ENCODE measurements at regions not wholly inside any gene's neighbourhood (a gene's known extent, or its start where the extent isn't known, plus 50 kb on each side); places are given as distances from the start of the nearest gene placed in this dataset.
"Not testable (repeated sequence)": the region's sequence is repeated elsewhere in the genome, so short reads cannot be mapped to it uniquely, and the experiment has no call there.

DNA sequence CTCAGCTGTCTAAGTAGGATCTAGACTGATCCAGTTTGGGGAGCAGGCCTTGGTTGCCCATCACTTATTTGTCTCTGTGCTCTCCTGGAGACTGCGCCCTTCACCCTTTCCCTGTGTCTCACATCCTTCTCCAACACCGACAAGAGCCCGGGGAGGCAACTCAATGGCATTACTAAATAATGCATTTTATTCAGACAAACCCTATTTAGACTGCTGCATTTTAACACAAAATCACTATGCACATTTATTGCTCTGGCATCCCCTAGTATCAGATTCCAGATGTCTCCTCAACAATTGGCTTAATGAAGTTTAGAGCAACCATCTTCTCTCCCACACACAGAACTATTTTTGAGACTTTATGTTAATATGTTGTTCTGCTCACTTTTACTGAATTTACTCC lies 436.4 kb upstream of the CHRM3 start:
- DNase-seq (ENCODE audit: low read depth in 4 of 4, low spot score in 3 of 4): no peak

DNA sequence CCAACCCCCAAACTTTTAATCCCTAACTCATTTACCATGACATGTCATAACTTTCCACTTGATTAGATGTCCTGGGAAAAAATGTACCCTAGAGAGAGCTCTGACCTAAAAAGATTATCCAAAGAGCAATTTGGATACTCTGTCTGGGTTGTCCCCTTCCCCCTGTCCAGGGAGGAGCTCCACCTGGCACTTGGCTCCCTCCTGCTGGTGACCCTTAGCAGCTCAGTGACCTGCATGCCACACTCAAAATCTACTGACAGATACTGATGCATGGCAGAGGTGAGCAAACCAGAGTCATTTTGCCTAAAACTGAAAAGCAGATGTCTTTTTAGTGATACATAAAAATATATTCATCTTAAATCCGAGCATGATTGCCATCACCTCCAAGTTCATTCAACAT lies 442.3 kb upstream of the CHRM3 start:
- no peak for DNase-seq (ENCODE audit: low read depth in 4 of 4, low spot score in 3 of 4)

DNA sequence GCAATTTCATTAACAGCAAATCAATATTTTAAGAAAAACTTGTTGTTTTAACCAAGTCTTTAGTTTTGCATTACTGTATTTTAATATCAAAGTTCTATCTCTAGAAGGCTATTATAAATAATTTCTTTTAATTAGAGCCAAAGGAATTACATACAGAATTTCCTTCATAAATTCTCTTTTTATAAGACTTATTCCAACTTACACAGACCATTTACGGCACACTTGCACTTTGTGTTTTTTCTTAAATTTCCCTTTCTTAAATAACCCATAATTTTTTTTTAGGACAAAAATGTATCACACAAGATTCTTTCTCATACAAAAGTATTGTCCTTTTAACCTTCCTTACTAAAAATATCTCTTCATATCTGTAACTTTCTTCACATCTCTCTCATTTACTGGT lies 458.5 kb upstream of the CHRM3 start:
- no peak for DNase-seq (ENCODE audit: low read depth in 4 of 4, low spot score in 3 of 4)

DNA sequence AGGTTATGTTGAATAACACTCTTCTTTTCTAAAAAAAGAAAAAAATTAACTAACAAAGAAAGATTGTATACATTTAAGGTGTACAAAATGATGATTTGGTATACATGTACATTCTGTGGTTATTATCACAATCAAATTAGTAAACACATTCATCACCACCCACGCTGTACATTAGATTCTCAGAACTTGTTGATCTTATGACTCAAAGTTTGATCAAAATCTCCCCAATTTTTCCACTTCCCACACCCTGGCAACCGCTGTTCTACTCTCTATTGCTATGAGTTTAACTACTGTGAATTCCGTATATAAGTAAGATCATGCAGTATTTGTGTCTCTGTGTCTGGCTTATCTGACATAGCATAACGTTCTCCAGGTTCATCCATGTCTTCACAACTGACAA lies 469.5 kb upstream of the CHRM3 start:
- no peak for DNase-seq (ENCODE audit: low read depth in 4 of 4, low spot score in 3 of 4)

DNA sequence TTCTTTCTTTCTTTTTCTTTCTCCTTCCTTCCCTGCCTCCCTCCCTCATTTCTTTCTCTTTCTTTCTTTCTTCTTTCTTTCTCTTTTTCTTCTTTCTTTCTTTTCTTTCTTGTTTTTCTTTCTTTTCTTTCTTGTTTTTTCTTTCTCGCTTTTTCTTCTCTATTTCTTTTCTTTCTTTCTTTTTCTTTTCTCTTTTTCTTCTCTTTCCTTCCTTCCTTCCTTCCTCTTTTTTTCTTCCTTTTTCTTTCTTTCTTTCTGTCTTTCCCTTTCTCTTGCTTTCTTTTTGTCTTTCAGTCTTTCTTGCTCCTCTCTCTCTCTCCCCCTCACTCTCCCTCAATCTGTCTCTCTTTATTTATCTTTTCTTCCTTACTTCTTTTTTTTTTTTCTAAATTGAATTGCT lies 472.0 kb upstream of the CHRM3 start:
- DNase-seq (ENCODE audit: low read depth in 4 of 4, low spot score in 3 of 4): no peak

DNA sequence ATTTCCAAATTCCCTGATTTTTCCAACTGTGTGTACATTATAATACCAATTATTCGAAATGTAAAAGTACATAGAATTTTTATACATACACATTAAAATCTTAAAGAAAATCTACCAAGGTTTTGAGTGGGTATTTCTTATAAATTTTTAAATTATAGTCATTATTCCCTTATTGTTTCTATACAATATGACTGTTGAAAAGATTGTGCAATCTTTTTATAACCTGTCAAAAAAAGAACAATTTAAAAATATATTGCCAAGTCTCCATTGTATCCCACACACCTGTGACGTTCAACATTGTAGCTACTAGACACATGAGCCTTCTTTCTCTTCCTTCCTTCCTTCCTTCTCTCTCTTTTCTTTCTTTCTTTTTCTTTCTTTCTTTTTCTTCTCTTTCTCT lies 473.2 kb upstream of the CHRM3 start:
- no peak for DNase-seq (ENCODE audit: low read depth in 4 of 4, low spot score in 3 of 4)

DNA sequence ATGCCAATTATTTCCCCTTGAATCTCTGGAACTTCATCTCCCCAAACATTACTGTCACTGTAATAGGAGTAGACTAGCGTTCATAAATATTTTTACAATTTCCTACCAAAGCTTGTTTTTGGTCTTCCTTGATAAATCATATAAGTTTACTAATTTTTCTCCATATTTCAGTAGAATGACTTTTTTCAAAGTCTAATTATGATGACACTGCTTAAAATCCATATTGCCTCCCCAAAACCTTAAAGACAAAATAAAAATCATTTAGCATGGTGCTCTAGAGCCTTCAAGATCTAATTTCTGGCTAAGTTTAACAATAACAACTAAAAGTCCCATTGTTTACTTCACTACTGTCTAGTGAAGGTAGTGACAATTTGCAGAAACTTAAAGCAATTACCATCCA lies 474.2 kb upstream of the CHRM3 start:
- DNase-seq (ENCODE audit: low read depth in 4 of 4, low spot score in 3 of 4): no peak

DNA sequence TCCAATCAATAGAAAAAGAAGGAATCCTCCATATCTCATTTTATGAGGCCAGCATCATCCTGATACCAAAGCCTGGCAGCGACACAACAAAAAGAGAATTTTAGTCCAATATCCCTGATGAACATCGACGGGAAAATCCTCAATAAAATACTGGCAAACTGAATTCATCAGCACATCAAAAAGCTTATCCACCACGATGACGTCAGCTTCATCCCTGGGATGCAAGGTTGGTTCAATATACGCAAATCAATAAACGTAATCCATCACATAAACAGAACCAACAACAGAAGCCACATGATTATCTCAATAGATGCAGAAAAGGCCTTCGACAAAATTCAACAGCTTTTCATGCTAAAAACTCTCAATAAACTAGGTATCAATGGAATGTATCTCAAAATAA lies 483.6 kb upstream of the CHRM3 start:
- not testable (repeated sequence) for DNase-seq (ENCODE audit: low read depth in 4 of 4, low spot score in 3 of 4)

DNA sequence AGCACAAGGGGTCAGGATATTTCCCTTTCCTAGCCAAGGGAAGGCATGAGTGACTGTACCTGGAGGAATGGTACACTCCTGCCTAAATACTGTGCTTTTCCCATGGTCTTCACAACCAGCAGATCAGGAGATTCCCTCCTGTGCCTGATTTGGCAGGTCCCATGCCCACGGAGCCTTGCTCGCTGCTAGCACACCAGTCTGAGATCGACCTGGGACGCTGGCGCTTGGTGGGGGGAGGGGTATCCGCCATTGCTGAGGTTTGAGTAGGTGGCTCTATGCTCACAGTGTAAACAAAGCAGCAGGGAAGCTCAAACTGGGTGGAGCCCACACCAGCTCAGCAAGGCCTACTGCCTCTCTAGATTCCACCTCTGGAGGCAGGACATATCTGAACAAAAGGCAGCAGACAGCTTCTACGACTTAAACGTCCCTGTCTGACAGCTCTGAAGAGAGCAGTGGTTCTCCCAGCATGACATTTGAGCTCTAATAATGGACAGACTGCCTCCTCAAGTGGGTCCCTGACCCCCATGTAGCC lies 486.0 kb upstream of the CHRM3 start:
- DNase-seq (ENCODE audit: low read depth in 4 of 4, low spot score in 3 of 4): no peak

DNA sequence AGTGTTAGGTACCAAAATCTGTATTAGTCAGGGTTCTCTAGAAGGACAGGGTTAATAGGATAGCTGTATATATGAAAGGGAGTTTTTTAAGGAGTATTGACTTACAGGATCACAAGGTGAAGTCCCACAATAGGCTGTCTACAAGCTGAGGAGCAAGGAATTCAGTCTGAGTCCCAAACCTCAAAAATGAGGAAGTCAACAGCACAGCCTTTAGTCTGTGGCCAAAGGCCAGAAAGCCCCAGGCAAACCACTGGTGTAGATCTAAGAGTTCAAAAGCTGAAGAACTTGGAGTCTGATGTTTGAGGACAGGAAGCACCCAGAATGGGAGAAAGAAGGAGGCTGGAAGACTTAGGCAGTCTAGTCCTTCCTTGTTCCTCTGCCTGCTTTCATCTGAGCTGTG lies 487.5 kb upstream of the CHRM3 start:
- DNase-seq (ENCODE audit: low read depth in 4 of 4, low spot score in 3 of 4): no peak

DNA sequence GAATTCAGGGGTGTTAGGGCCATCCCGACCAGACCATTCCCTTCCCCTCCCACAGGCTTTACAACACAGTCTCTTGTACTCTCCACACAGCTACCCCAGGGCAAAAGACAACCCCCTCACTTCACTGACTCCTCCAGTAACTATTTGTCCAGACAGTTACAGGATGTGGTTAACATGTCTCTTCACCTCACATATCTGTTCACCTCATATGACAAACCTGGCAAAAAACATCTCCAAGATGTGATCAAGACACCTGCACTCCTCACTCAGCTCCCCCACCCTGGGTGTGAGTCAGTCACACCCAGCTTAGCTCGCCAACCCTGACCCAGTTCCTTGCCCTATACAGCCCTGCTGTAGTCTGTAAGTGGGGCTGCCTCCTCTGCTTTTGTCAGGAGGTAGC lies 490.5 kb upstream of the CHRM3 start:
- no peak for DNase-seq (ENCODE audit: low read depth in 4 of 4, low spot score in 3 of 4)

DNA sequence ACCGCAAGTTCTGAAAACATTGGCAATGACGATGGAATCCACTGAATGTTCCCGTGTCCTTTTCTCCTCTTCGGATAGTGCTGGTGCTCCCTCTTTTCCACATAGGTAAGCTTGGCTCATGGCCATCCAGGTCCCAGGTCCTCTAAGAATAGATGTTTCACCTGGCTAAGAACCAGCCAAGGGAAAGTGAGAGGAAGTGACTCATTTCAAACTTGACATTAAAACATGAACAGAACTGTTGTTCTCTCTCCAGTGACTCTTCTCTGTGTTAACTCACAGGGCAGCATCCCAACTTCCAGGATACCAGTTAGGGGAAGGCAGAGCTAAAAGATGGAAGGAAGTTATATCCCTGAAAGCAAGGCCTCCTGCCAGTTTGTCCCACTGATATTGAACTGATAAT lies 493.8 kb upstream of the CHRM3 start:
- no peak for DNase-seq (ENCODE audit: low read depth in 4 of 4, low spot score in 3 of 4)

DNA sequence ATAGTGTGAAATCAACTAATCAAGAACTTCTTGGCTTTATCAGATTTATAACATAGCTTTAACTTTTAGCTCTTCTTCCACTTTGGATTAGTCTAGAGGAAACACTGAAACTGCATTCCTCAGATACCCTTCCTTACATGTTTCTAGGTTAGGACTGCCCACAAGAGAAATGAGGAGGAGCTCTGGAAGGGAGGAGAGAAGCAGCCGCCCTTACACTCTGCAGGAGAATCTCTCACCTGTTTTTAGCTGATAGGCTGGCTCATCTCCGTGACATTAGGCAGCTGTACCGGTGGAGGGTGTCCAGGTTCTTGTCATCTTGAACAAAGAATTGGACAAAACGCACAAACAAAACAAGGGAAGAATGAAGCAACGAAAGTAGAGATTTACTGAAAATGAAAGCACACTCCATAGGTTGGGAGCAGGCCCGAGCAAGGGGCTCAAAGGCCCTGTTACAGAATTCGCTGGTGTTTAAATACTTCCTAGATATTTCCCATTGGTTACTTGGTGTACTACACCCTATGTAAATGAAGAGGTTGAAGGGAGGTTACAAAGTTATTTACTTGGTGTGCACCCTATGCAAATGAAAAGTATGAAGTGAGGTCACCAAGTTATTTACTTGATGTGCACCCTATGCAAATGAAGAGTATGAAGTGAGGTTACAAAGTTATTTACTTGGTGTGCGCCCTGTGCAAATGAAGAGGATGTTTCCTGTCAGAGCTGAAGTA lies 524.9 kb upstream of the CHRM3 start:
- no peak for DNase-seq (ENCODE audit: low read depth in 4 of 4, low spot score in 3 of 4)

DNA sequence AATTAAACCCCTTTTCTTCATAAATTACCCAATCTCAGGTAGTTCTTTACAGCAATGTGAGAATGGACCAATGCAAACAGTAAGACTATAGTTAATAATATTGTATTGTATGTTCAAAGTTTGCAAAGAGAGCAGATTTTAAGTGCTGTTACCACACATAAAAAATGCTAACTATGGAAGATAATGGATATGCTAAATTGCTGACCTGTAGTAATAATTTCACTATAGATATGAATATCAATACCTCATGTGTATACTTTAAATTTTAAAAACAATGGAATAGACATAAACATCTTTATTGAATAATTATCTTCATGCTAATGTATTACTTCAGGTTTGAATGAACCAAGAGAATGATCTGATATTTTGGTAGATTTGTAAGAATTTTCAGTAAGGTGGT lies 552.4 kb upstream of the CHRM3 start:
- DNase-seq (ENCODE audit: low read depth in 4 of 4, low spot score in 3 of 4): no peak

DNA sequence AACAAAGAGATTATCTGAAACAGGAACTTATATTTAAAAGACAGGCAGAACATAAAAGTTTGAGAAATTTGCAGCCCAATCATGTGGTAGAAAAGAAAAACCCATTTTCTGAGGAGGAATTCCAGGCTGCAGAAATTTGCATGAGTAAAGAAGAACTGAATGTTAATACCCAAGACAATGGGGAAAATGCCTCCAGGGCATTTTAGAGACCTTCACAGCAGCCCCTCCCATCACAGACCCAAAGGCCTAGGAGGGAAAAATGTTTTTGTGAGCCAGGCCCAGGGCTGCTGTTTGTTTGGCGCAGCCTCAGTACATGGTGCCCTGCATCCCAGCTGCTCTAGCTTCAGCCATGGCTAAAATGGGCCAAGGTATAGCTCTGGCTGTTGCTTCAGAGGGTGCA lies 554.3 kb upstream of the CHRM3 start:
- no peak for DNase-seq (ENCODE audit: low read depth in 4 of 4, low spot score in 3 of 4)

DNA sequence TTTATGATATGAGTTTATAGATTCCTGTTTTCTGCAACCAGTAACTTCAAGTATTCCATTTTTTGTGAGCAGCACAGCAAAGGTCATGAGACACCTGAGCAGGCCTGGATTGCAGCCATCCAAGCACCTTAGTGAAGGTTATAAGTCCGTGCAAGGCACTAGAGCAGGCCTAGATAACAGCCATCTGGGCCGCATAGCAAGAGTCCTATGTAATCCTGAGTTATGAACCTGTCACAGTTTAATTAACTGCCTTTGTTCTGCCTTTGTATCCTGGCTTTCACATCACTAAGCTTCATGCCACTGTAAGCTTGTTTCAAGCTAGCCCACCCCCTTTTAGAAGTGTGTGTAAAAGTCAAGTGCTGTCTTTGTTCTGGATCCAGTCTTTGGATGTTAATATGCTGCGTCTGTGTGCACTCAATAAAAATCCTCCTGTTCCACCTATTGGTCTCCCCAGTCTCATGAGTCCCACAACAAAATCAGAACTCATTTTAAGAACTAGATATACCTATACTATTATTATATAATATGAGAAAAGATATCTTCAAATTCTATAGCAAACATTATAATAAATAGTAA lies 556.2 kb upstream of the CHRM3 start:
- no peak for DNase-seq (ENCODE audit: low read depth in 4 of 4, low spot score in 3 of 4)

DNA sequence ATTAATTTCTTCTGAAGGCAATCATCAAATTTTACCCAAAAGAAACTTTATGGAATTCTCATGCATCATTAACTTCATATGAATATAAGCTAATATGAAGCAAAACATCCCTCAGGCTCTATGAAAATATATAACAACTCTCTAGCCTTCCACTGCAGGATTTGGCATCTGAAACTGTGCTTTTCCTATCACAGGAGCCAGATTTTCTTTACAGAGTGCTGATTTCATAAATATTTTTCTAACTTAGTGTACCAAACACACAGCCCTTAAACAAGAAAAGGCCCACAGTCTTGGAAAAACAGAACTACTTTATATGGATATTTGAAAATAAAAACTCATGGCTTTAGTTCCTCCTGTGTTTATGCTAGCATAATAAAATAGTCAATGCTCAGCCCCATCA lies 559.5 kb upstream of the CHRM3 start:
- no peak for DNase-seq (ENCODE audit: low read depth in 4 of 4, low spot score in 3 of 4)

DNA sequence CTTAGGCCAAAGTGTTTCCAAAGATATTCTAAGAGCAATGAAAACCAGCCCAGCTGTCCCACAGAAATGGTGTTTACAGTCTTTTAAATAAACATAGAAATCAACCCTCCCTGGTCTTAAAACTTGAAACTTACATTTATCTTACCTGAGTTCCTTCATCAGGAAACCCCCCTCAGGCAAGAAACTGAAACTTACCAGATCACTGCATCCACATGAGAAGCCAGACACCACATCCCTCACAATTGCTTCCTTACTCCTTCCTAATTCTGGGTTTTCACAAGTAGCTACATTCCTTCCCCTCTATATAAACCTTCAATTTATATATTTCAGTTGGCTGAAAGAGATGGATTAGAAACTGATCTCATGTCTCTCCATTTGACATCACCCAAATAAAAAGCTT lies 563.0 kb upstream of the CHRM3 start:
- DNase-seq (ENCODE audit: low read depth in 4 of 4, low spot score in 3 of 4): no peak

DNA sequence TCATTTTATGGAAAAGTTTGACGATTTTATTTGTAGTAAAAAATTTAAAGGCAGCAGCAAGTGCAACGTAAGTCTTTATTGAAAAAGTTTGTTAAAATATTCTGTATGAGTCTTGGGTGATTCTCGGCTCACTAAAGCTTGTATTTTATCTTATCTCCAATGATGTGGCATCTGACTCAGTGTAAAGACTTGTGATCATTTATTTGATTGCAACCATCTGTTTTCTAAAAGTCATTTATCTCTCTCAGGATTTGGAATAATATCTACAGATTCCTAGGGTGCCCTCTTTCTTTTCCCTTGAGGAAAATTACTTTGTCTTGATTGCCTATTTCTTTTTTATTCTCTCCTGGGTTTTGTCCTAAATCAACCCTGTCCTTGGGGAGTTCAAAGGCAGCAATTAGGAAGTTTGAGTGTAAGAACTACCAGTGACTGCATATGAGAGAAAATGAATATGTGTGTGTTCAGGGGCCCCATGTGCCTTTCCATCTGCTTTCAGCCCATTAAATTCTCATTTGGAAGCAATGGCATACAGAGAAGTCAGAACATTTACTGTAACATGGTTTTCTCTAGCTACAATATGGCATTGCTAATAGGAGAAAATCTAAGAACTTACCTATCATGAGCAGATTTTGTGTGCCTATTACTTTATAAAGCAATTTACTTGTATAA lies 575.0 kb upstream of the CHRM3 start:
- no peak for DNase-seq (ENCODE audit: low read depth in 4 of 4, low spot score in 3 of 4)

DNA sequence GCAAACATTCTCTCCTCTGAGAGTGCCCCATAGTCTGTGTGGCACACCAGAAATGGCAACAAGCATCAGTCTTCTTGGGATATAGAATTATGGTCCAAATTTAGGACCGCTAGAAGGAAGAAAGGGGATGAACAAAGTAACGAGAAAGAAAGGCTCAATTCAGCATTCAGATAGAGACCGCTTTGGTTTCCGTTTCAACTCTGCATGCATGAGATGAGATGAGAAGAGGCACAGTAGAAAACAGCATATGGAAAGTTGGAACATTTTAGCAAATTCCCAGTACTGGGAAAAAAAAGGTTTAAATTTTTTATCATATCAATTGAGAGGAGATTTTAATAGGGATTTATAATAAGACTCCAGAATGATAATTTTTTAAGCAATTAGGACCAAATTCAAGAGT lies 595.5 kb upstream of the CHRM3 start:
- no peak for DNase-seq (ENCODE audit: low read depth in 4 of 4, low spot score in 3 of 4)

DNA sequence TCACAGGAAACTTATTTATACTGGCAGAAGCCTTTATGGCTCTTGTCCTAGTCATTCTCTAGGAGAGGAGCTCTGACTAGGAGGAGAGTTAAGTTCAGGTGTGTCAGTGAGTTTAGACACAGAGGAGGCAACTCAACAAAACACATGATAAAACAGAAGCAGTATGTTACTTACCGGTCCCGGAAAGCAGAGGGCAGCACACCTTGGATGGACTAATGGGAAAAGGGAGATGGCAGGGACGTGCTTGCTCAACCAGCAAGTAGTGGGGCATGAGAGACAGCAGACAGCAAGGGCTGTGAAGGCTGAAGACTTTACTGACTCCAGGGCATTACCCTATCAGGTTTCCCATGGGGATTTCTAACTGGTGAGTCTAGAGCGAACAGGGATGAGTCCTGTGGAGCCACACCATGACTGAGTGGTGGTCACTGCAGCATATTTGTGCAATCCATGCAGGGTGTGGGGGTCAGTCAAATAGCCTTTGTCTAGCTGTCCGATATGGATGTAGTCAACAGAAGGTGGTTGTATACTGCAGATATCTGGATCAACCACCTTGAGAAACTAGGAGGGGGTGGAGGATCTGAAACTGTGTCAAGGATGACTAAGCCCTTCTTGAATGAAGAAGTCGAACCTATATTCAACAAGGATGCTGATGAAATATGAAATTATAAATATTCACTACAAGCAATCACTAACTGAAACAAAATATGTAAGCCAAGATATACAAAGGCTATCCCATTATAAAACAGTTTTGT lies 596.3 kb upstream of the CHRM3 start:
- DNase-seq (ENCODE audit: low read depth in 4 of 4, low spot score in 3 of 4): no peak

Measured in left renal pelvis (tissue), 4 donors.